Large intestine (tissue), 3 donors: ENCODE measurements at regions not wholly inside any gene's neighbourhood (a gene's known extent, or its start where the extent isn't known, plus 50 kb on each side); places are given as distances from the start of the nearest gene placed in this dataset.

Experiments
- DNase-seq, 2 donors: peaks; one replicate each; pipeline versions ENCODE4 v3.0.0 to v3.0.0-alpha.2; 2013
- H3K27ac ChIP-seq: one replicate; pipeline ENCODE4 v1.5.1; 2013; ENCODE audit warnings: low read length
- H3K27me3 ChIP-seq: 2 replicates; pipeline ENCODE4 v1.6.1; 2013; ENCODE audit warnings: low read length; ENCODE audit not compliant: control insufficient read depth, insufficient read depth
- H3K36me3 ChIP-seq: 2 replicates; pipeline ENCODE4 v1.6.1; 2013; ENCODE audit warnings: low read length; ENCODE audit not compliant: control insufficient read depth, insufficient read depth
- H3K4me1 ChIP-seq: one replicate; pipeline ENCODE4 v1.6.1; 2013; ENCODE audit warnings: low read length; ENCODE audit not compliant: control insufficient read depth, insufficient read depth
- H3K4me3 ChIP-seq: one replicate; pipeline ENCODE4 v1.5.1; 2013; ENCODE audit warnings: low read length
- H3K9me3 ChIP-seq: one replicate; pipeline ENCODE4 v1.6.1; 2013; ENCODE audit warnings: mild to moderate bottlenecking, low read depth, low read length, moderate library complexity; ENCODE audit not compliant: control insufficient read depth
- WGBS: methylation state at CpG from one replicate; pipeline ENCODE4 v1.1.5; 2013; ENCODE audit warnings: low lambda C conversion rate; ENCODE audit not compliant: insufficient coverage; 5-methylcytosine and 5-hydroxymethylcytosine counted together

DNA sequence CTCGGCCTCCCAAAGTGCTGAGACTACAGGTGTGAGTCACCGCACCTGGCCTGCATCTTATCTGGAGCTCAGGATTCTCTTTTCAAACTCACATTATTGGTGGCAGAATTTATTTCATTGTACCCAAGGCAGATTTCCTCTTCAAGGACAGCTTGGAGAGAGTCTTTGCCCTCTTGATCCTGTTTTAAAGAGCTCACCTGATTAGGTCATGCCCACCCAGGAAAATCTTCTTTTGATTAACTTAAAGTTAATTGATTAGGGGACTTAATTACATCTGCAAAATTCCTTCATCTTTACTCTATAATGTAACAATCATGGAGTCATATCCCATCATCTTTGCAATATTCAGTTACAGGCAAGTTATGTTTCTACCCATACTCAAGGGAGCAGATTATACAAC, 346.4 kb downstream of the EPHA4 start:
- WGBS, result no CpG with 5 or more reads among the region's 2 CpGs
- no peaks in the 10 kb centered on the region for H3K4me1 ChIP-seq
- H3K9me3 ChIP-seq, result no peaks in the 10 kb centered on the region

DNA sequence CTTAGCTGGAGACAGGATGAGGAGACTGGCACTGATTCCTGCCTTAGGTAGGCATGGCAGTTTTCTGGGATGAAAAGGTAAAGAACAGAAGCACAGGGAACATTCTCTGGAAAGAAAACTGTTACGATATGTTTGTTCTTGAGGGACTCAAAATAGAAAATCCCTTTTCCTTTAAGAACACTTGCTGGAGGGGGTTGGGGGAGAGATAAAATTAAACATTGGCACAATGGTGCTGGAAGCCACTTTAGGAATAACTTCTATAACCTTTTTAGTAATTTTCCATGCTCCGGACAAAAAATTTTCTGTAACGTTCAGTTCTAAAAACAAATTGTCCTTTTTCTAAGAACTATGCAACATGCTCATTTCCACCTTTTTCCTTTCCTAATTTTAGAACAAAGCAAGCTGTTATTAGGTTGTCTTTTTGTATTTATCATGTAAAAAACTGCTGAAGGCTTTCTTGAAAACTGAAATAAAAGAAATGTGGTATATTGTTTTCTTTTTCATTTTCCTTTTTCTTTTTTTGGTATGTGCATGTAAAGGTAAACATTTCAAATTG, 343.8 kb downstream of the EPHA4 start:
- Histone ChIP-seq H3K4me1 (no peaks in the 10 kb centered on the region), H3K9me3 (no peaks in the 10 kb centered on the region), H3K27me3 (no peaks in the 10 kb centered on the region), H3K36me3 (no peaks in the 10 kb centered on the region), H3K27ac (no peak overlapping the region), H3K4me3 (no peak overlapping the region)
- 89% methylated on average over 1 of the region's 3 CpGs for WGBS
- no peak for DNase-seq

More for the DNA sequence above, 346.4 kb downstream of the EPHA4 start:
- H3K27me3 ChIP-seq, result no peaks in the 10 kb centered on the region
- no peaks in the 10 kb centered on the region for H3K36me3 ChIP-seq
- no peak overlapping the region for H3K4me3 ChIP-seq
- no peak for DNase-seq
- no peak overlapping the region for H3K27ac ChIP-seq

DNA sequence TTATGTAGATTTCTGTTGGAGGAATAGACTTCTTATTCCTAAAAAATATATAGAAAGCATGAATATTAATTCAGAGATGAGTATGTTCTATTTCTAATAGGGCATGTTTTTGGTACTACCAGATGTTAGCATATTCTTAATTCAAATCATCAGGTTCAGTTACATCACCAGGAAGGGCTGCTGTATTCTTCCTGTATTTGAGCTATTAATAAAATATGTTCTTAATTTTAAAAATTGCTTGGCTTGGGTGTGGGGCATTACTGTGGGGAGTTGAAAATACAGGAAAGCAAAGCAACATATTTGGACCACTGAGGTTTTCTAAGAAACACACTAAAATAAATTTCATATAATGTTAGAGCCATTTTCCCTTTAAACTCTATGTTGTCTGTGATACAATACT, 343.0 kb downstream of the EPHA4 start:
- Histone ChIP-seq H3K4me1 (no peaks in the 10 kb centered on the region), H3K27ac (no peak overlapping the region), H3K36me3 (no peaks in the 10 kb centered on the region), H3K9me3 (no peaks in the 10 kb centered on the region), H3K27me3 (no peaks in the 10 kb centered on the region), H3K4me3 (no peak overlapping the region)
- no peak for DNase-seq

DNA sequence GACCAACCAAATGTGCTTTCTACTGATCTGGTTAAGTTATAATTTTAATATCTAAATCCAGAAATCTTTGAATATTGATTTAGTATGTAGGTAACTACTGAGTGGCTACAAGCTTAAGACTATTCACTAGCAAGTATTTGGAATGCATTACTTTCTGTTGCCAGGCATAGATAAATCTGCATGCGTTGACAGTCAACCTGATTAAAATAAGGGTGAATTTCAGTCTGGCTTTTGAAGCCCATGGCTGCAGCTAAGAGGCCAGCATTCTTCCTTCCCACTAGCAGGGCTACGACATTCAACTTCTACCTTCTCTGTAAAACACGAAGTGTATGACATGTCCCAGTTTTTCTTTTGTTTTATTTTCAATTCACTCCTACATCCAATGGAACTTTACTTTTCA, 340.6 kb downstream of the EPHA4 start:
- Histone ChIP-seq H3K4me3 (no peak overlapping the region), H3K4me1 (no peaks in the 10 kb centered on the region), H3K27ac (no peak overlapping the region), H3K9me3 (no peaks in the 10 kb centered on the region), H3K27me3 (no peaks in the 10 kb centered on the region), H3K36me3 (no peaks in the 10 kb centered on the region)
- DNase-seq, result no peak
- 87% methylated on average over 2 of the region's 3 CpGs for WGBS

GRCh38 chr2:221235941-221236340, 336.2 kb downstream of the EPHA4 start:
- no CpG with 5 or more reads among the region's 2 CpGs for WGBS
- H3K36me3 ChIP-seq, result no peaks in the 10 kb centered on the region
- H3K27me3 ChIP-seq, result no peaks in the 10 kb centered on the region
- H3K9me3 ChIP-seq, result no peaks in the 10 kb centered on the region
- H3K27ac ChIP-seq, result no peak overlapping the region
- no peaks in the 10 kb centered on the region for H3K4me1 ChIP-seq
- H3K4me3 ChIP-seq, result no peak overlapping the region
- no peak for DNase-seq

- H3K4me1 ChIP-seq, result no peaks in the 10 kb centered on the region
- no peak overlapping the region for H3K4me3 ChIP-seq
- DNase-seq, result no peak
- no peaks in the 10 kb centered on the region for H3K27me3 ChIP-seq
- no peaks in the 10 kb centered on the region for H3K9me3 ChIP-seq
- no peak overlapping the region for H3K27ac ChIP-seq
- H3K36me3 ChIP-seq, result no peaks in the 10 kb centered on the region
- no CpG with 5 or more reads among the region's 3 CpGs for WGBS
These were observed 331.0 kb downstream of the EPHA4 start for GRCh38 chr2:221241072-221241471.

DNA sequence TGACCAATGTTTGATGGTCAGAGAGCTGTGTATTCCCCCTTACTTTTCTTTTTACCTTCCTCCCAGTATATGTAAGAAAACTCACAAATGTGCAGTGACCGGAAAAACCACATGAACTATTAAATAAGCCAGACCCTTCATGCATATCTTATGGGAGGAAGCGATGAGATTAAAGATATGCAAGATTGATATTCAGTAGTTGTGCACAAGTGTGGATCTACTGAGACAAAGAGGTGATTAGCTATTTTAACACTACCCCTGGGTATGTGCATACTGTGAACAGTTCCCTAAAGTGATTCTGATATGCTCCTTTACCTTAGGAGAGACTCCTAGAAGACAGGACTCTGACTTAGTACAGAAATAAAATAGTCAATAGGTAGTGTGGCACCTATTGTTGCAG, 328.3 kb downstream of the EPHA4 start:
- H3K4me1 ChIP-seq, result no peaks in the 10 kb centered on the region
- no peak overlapping the region for H3K4me3 ChIP-seq
- DNase-seq, result no peak
- no peaks in the 10 kb centered on the region for H3K9me3 ChIP-seq
- WGBS, result 100% methylated on average over 2 of the region's 2 CpGs
- no peak overlapping the region for H3K27ac ChIP-seq
- no peaks in the 10 kb centered on the region for H3K36me3 ChIP-seq
- no peaks in the 10 kb centered on the region for H3K27me3 ChIP-seq

- Histone ChIP-seq H3K27me3 (no peaks in the 10 kb centered on the region), H3K36me3 (no peaks in the 10 kb centered on the region), H3K9me3 (no peaks in the 10 kb centered on the region), H3K4me3 (no peak overlapping the region), H3K27ac (no peak overlapping the region), H3K4me1 (no peaks in the 10 kb centered on the region)
- WGBS, result 100% methylated on average over 2 of the region's 3 CpGs
- DNase-seq, result no peak
These were observed 327.1 kb downstream of the EPHA4 start for GRCh38 chr2:221245045-221245444.

GRCh38 chr2:221245772-221246171, 326.3 kb downstream of the EPHA4 start:
- Histone ChIP-seq H3K27ac (no peak overlapping the region), H3K4me1 (no peaks in the 10 kb centered on the region), H3K4me3 (no peak overlapping the region), H3K27me3 (no peaks in the 10 kb centered on the region), H3K36me3 (no peaks in the 10 kb centered on the region), H3K9me3 (no peaks in the 10 kb centered on the region)
- DNase-seq, result no peak
- WGBS, result no CpG with 5 or more reads among the region's 2 CpGs

- no peaks in the 10 kb centered on the region for H3K36me3 ChIP-seq
- H3K4me3 ChIP-seq, result no peak overlapping the region
- no CpG with 5 or more reads among the region's 4 CpGs for WGBS
- H3K4me1 ChIP-seq, result no peaks in the 10 kb centered on the region
- no peak for DNase-seq
- no peaks in the 10 kb centered on the region for H3K9me3 ChIP-seq
- no peaks in the 10 kb centered on the region for H3K27me3 ChIP-seq
- no peak overlapping the region for H3K27ac ChIP-seq
These were observed 317.8 kb downstream of the EPHA4 start for GRCh38 chr2:221254299-221254698.

- H3K27me3 ChIP-seq, result no peaks in the 10 kb centered on the region
- DNase-seq, result no peak
- 20% methylated on average over 4 of the region's 5 CpGs for WGBS
These were observed 316.2 kb downstream of the EPHA4 start for GRCh38 chr2:221255862-221256261.

More at GRCh38 chr2:221255862-221256261, 316.2 kb downstream of the EPHA4 start:
- no peak overlapping the region for H3K4me3 ChIP-seq
- H3K36me3 ChIP-seq, result no peaks in the 10 kb centered on the region
- no peaks in the 10 kb centered on the region for H3K4me1 ChIP-seq
- no peaks in the 10 kb centered on the region for H3K9me3 ChIP-seq
- no peak overlapping the region for H3K27ac ChIP-seq
